ENCODE measurements at regions not wholly inside any gene's neighbourhood (a gene's known extent, or its start where the extent isn't known, plus 50 kb on each side); places are given as distances from the start of the nearest gene placed in this dataset.

- no peak for DNase-seq (ENCODE audit: low read depth)
- no peak for TF ChIP-seq CTCF (IDR thresholded peaks at IDR 0.05; ENCODE audit: insufficient read depth, low read length)
- no peak overlapping the region for H3K4me3 ChIP-seq (ENCODE audit: low read depth, low read length)
Observed at GRCh38 chr11:131043251-131043650, 127.0 kb upstream of the SNX19 start.

GRCh38 chr11:131044851-131045250 is 128.6 kb upstream of the SNX19 start:
- no peak for TF ChIP-seq CTCF (IDR thresholded peaks at IDR 0.05; ENCODE audit: insufficient read depth, low read length)
- H3K4me3 ChIP-seq (ENCODE audit: low read depth, low read length) = no peak overlapping the region
- no peak for DNase-seq (ENCODE audit: low read depth)

- DNase-seq (ENCODE audit: low read depth) = no peak
- H3K4me3 ChIP-seq (ENCODE audit: low read depth, low read length) = no peak overlapping the region
- no peak for TF ChIP-seq CTCF (IDR thresholded peaks at IDR 0.05; ENCODE audit: insufficient read depth, low read length)
Observed at GRCh38 chr11:131052367-131052766, 136.1 kb upstream of the SNX19 start.

GRCh38 chr11:131056036-131056435 is 139.8 kb upstream of the SNX19 start:
- TF ChIP-seq CTCF (IDR thresholded peaks at IDR 0.05; ENCODE audit: insufficient read depth, low read length) = no peak
- DNase-seq (ENCODE audit: low read depth) = no peak
- H3K4me3 ChIP-seq (ENCODE audit: low read depth, low read length) = no peak overlapping the region

GRCh38 chr11:131063638-131064037 is 147.4 kb upstream of the SNX19 start:
- TF ChIP-seq CTCF (IDR thresholded peaks at IDR 0.05; ENCODE audit: insufficient read depth, low read length) = no peak
- no peak overlapping the region for H3K4me3 ChIP-seq (ENCODE audit: low read depth, low read length)
- DNase-seq (ENCODE audit: low read depth) = no peak

- H3K4me3 ChIP-seq (ENCODE audit: low read depth, low read length) = no peak overlapping the region
- DNase-seq (ENCODE audit: low read depth) = peak; percentile 64
- TF ChIP-seq CTCF (IDR thresholded peaks at IDR 0.05; ENCODE audit: insufficient read depth, low read length) = peak; percentile 93
Observed at GRCh38 chr11:131064373-131064991, 148.2 kb upstream of the SNX19 start.
